NT2/D1 (cell line): ENCODE measurements at regions not wholly inside any gene's neighbourhood (a gene's known extent, or its start where the extent isn't known, plus 50 kb on each side); places are given as distances from the start of the nearest gene placed in this dataset.

Source experiments
- SUZ12 ChIP-seq: IDR thresholded peaks from 2 replicates; pipeline ENCODE4 v1.6.1; 2011; ENCODE audit not compliant: insufficient read length, insufficient read depth; ENCODE audit errors: extremely low read depth
- YY1 ChIP-seq: IDR thresholded peaks from 2 replicates; pipeline ENCODE4 v1.6.1; 2011; ENCODE audit not compliant: insufficient read length, insufficient read depth
- ZNF274 ChIP-seq: IDR thresholded peaks from 2 replicates; pipeline ENCODE4 v1.6.1; 2011; ENCODE audit warnings: mild to moderate bottlenecking, low read depth, low read length

- TF ChIP-seq SUZ12: no peak
- TF ChIP-seq YY1: no peak
- TF ChIP-seq ZNF274: no peak
Measured at GRCh38 chr15:79230766-79231165, 51.8 kb upstream of the ANKRD34C start.
